ENCODE measurements at regions not wholly inside any gene's neighbourhood (a gene's known extent, or its start where the extent isn't known, plus 50 kb on each side); places are given as distances from the start of the nearest gene placed in this dataset.

- no peak for DNase-seq (ENCODE audit: low read depth, low spot score)
- Mint-ChIP-seq H3K4me3 (no peak overlapping the region), H3K4me1 (no peaks in the 10 kb centered on the region), H3K27me3 (ENCODE audit: low read depth) (peaks cover 31% of the 10 kb centered on the region), H3K27ac (ENCODE audit: unreplicated experiment) (no peak overlapping the region), H3K9me3 (no peaks in the 10 kb centered on the region), H3K36me3 (ENCODE audit: low read depth) (no peaks in the 10 kb centered on the region)
- TF ChIP-seq, protein P1, sequence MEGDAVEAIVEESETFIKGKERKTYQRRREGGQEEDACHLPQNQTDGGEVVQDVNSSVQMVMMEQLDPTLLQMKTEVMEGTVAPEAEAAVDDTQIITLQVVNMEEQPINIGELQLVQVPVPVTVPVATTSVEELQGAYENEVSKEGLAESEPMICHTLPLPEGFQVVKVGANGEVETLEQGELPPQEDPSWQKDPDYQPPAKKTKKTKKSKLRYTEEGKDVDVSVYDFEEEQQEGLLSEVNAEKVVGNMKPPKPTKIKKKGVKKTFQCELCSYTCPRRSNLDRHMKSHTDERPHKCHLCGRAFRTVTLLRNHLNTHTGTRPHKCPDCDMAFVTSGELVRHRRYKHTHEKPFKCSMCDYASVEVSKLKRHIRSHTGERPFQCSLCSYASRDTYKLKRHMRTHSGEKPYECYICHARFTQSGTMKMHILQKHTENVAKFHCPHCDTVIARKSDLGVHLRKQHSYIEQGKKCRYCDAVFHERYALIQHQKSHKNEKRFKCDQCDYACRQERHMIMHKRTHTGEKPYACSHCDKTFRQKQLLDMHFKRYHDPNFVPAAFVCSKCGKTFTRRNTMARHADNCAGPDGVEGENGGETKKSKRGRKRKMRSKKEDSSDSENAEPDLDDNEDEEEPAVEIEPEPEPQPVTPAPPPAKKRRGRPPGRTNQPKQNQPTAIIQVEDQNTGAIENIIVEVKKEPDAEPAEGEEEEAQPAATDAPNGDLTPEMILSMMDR (conservative IDR thresholded peaks at IDR 0.05), result no peak
Observed at GRCh38 chr2:18503376-18504228, 56.9 kb downstream of the RDH14 start.

DNA sequence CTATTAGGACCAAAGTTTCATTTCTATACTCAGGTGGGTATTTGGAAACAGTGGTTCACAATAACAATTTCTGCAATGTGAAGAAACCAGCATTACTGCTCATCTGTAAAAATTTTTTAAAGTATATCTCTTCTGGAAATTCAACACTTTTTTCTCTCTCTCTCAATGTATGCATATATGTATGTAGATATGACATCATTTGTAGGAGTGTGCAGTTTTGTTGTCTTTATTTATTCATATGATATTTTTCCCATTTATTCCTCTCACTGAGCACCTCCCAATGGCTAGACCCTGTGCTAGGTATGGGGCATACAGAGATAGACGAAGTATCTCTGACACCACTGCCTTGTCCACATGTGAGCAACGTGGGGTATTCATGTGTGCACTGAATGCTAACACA lies 58.3 kb downstream of the RDH14 start:
- H3K27me3 Mint-ChIP-seq (ENCODE audit: low read depth), result peaks cover 24% of the 10 kb centered on the region
- H3K27ac Mint-ChIP-seq (ENCODE audit: unreplicated experiment), result no peak overlapping the region

DNA sequence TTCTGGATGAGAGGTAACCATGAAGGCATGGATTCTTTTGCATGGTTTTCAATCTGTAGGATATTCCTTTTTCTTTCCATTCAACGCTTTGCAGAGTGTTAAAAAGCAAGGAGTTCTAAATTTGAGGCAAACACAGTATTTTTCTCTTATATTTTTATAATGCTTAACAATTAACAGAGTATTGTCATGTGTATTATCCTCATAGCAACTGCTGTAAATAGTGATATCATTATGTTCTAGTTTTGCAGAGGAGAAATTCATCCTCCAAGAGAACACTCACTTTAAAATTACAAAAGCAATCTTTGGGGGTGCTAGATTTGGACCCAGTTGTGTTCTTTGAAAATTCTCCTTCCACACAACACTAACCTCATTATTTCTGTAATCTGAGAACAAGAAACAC lies 58.7 kb downstream of the RDH14 start:
- TF ChIP-seq, protein P1 (conservative IDR thresholded peaks at IDR 0.05), result no peak
- Mint-ChIP-seq H3K4me1 (no peaks in the 10 kb centered on the region), H3K27ac (ENCODE audit: unreplicated experiment) (no peak overlapping the region), H3K9me3 (no peaks in the 10 kb centered on the region), H3K4me3 (no peak overlapping the region), H3K36me3 (ENCODE audit: low read depth) (no peaks in the 10 kb centered on the region), H3K27me3 (ENCODE audit: low read depth) (peaks cover 24% of the 10 kb centered on the region)
- DNase-seq (ENCODE audit: low read depth, low spot score), result no peak

More for the DNA sequence above, 58.3 kb downstream of the RDH14 start:
- TF ChIP-seq, protein P1 (conservative IDR thresholded peaks at IDR 0.05), result no peak
- Mint-ChIP-seq H3K4me3 (no peak overlapping the region), H3K9me3 (no peaks in the 10 kb centered on the region), H3K36me3 (ENCODE audit: low read depth) (no peaks in the 10 kb centered on the region), H3K4me1 (no peaks in the 10 kb centered on the region)
- DNase-seq (ENCODE audit: low read depth, low spot score), result no peak

GRCh38 chr2:18501156-18501555 lies 59.3 kb downstream of the RDH14 start:
- H3K9me3 Mint-ChIP-seq, result no peaks in the 10 kb centered on the region
- no peak for DNase-seq (ENCODE audit: low read depth, low spot score)
- no peaks in the 10 kb centered on the region for H3K4me1 Mint-ChIP-seq
- no peak overlapping the region for H3K4me3 Mint-ChIP-seq
- TF ChIP-seq, protein P1 (conservative IDR thresholded peaks at IDR 0.05), result no peak
- H3K36me3 Mint-ChIP-seq (ENCODE audit: low read depth), result no peaks in the 10 kb centered on the region
- H3K27ac Mint-ChIP-seq (ENCODE audit: unreplicated experiment), result no peak overlapping the region
- peaks cover 24% of the 10 kb centered on the region for H3K27me3 Mint-ChIP-seq (ENCODE audit: low read depth)

- Mint-ChIP-seq H3K36me3 (ENCODE audit: low read depth) (no peaks in the 10 kb centered on the region), H3K27ac (ENCODE audit: unreplicated experiment) (no peak overlapping the region), H3K4me1 (peaks cover 3% of the 10 kb centered on the region), H3K4me3 (no peak overlapping the region), H3K27me3 (ENCODE audit: low read depth) (peaks cover 25% of the 10 kb centered on the region), H3K9me3 (no peaks in the 10 kb centered on the region)
- DNase-seq (ENCODE audit: low read depth, low spot score), result no peak
- TF ChIP-seq, protein P1 (conservative IDR thresholded peaks at IDR 0.05), result no peak
Observed at GRCh38 chr2:18500333-18500732, 60.1 kb downstream of the RDH14 start.

All from neural crest cell (in vitro differentiated cells).